GM18498 (cell line): ENCODE measurements at regions not wholly inside any gene's neighbourhood (a gene's known extent, or its start where the extent isn't known, plus 50 kb on each side); places are given as distances from the start of the nearest gene placed in this dataset.
"Not testable (repeated sequence)": the region's sequence is repeated elsewhere in the genome, so short reads cannot be mapped to it uniquely, and the experiment has no call there.

Experiments
- ATAC-seq: cut with Tn5 transposase; IDR thresholded peaks from one replicate; pipeline ENCODE4 v1.9.1; 2021; ENCODE audit warnings: mild to moderate bottlenecking, moderate library complexity; ENCODE audit not compliant: unreplicated experiment

GRCh38 chr1:21385022-21385421 is 54.9 kb upstream of the NBPF3 start:
- ATAC-seq = no peak

DNA sequence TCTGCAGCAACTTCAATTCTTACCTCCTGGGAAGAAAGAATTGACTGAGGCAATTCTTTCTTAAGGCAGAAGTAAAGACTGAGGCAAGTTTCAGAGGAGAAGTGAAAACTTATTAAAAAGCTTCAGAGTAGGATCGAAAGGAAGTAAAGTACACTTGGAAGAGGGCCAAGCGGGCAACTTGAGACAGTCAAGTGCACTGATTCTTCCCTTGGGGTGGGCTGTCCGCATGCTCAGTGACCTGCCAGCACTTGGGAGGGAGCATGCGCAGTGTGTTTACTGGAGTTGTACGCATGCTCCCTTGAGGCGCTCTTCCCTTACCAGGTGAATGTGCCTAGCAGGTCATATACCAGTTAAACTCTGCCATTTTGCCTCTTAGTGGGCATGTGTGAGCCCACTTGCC is 55.3 kb upstream of the NBPF3 start:
- ATAC-seq = no peak

- ATAC-seq = no peak
Measured at GRCh38 chr1:21383785-21384401, 56.0 kb upstream of the NBPF3 start.

DNA sequence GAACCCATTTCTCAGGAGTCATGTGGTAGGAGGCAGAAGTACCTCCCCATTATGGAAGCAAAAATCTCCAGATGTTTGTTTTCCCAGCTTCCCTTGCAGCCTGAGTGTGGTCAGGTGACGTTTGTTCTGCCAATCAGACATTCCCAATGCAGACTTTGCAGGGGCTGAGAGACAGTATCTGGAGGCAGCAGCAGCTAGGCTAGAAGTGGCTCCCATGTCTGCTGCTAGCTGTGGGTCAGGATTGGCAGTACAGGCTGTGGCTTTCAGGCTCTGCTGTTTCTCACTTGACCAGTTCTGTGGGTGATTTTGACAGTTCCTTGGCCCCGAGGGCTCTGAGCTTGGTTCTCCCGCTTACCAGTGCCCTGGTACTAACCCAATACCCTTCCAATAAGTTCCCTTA is 58.6 kb upstream of the NBPF3 start:
- ATAC-seq = no peak

DNA sequence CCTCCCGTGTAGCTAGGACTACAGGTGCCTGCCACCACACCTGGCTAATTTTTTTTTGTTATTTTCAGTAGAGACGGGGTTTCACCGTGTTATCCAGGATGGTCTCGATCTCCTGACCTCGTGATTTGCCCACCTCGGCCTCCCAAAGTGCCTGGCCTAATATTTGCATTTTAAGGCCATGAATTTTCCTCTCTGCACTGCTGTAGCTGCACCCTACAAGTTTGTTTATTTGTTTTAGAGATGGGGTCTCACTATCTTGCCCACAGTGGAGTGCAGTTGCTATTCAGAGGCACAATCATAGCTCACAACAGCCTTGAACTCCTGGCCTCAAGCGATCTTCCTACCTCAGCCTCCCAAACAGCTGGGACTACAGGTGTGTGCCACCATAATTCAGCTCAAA is 59.8 kb upstream of the NBPF3 start:
- ATAC-seq = not testable (repeated sequence)

DNA sequence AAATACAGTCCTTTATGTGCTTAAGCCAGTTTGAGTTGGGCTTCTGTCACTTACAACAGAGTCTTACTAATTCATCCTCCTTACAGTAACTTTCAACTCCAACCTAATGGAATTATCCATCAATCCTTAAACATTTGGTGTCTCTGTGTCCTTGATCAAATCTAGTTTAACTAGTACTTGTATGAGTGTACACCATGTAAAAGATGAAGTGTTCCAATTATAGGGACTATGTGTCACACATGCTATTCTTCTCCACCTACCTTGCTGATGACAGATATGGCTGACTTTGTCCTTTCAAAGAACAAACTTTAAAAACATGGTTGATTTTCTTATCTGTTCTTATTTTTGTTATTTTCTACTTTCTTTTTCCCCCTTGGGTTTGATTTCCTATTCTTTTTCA is 60.4 kb upstream of the NBPF3 start:
- no peak for ATAC-seq

- no peak for ATAC-seq
Measured at GRCh38 chr1:21378705-21379494, 61.0 kb upstream of the NBPF3 start.

GRCh38 chr1:21372383-21372782 is 67.6 kb upstream of the NBPF3 start:
- ATAC-seq = no peak

GRCh38 chr1:21369905-21370304 is 70.0 kb upstream of the NBPF3 start:
- no peak for ATAC-seq

- no peak for ATAC-seq
Measured at GRCh38 chr1:21368515-21369289, 71.2 kb upstream of the NBPF3 start.

DNA sequence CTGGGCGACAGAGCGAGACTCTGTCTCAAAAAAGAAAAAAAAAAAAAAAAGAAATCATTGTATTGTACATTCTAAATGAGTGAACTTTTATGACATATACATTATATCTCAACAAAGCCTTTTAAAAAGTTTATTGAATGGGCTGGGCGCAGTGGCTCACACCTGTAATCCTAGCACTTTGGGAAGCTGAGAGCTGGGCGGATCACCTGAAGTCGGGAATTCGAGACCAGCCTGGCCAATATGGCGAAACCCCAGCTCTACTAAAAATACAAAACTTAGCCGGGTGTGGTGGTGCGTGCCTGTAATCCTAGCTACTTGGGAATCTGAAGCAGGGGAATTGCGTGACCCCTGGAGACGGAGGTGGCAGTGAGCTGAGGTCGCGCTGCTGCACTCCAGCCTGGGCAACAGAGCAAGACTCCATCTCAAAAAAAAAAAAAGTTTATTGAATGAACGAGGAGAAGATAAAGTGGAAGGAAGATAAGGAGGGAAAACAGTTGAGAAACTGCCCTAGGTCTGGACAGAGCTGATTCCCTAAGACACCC is 71.9 kb upstream of the NBPF3 start:
- not testable (repeated sequence) for ATAC-seq

- no peak for ATAC-seq
Measured at GRCh38 chr1:21366288-21366687, 73.6 kb upstream of the NBPF3 start.

GRCh38 chr1:21365036-21365435 is 74.8 kb upstream of the ECE1 start:
- no peak for ATAC-seq

DNA sequence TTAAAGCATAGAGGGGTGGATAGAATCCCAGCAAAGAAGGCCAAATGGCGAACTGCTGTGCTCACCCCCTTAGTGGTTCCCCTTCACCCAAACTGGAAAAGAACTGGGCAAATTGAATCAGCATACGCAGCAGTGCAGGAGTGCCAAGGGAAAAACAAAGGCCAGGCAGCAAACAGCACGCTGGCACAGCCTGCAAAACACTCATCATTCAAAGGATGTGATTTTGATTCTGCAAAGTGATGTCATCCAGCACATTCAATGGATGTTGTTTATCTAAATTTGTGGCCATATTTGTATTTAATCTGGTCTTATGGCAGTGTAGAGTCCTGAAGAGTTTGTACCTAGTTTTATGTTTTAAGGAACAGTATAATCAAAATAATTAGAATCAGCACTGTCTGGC is 71.8 kb upstream of the ECE1 start:
- ATAC-seq = no peak

DNA sequence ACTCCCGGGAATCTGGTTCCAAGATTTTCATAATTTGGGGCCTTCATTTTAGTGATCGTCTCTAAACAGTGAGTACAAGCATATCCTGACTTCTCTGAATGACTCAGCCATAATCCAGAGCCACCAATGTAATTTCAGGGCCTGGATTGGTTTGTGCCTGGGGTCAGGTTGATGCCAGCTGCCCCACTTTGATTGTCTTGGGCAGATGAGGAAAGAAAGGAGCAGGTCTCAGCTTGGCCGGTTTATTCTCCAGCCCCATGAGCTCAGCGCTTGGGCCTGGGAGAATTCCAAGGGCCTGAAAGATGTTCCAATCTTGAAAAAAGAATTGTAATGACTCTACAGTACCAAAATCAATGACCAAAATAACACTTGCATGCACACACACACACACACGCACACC is 71.2 kb upstream of the ECE1 start:
- no peak for ATAC-seq

- no peak for ATAC-seq
Measured at GRCh38 chr1:21357161-21357560, 66.9 kb upstream of the ECE1 start.

DNA sequence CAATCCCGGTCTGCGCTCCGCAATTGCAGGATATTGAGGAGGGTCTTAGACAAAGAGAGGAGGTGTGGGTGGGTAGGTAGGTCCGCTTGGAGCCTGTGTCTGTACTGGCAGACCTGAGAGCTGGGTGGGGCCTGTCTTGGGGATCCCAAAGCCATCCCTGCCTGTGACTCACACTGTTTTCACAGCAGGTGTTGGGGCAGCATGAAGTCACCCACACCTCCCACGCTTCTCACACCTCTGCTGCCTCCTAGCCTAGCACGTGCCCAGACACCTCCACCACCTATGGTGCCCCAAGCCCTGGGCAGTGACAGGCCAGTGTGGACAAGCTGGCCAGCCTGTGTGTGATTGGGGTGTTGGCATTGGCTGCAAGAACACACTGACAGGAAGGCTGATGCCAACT is 65.7 kb upstream of the ECE1 start:
- ATAC-seq = no peak

DNA sequence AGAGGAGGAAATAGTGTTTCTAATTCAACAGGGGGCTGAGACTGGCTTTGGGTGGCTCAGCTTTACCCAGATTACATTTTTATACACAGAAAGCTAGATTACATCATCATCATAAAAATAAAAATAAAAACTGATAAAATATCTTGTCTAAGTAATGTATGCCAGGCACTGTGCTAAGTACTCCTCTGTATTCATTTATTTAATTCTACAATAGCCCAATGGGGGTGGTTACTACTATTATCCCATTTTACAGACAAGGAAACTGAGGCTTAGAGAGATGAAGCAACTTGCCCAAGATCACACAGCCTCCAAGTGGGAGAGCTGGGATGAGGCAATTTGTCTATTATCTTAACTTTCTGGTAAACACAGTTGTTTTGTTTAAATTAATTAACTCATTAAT is 62.3 kb upstream of the ECE1 start:
- ATAC-seq = no peak

- ATAC-seq = no peak
Measured at GRCh38 chr1:21351901-21352300, 61.6 kb upstream of the ECE1 start.

GRCh38 chr1:21350202-21350885 is 60.1 kb upstream of the ECE1 start:
- ATAC-seq = no peak

- no peak for ATAC-seq
Measured at GRCh38 chr1:21349693-21350092, 59.4 kb upstream of the ECE1 start.
